ENCODE measurements at regions not wholly inside any gene's neighbourhood (a gene's known extent, or its start where the extent isn't known, plus 50 kb on each side); places are given as distances from the start of the nearest gene placed in this dataset.

GRCh38 chr4:173685165-173685830, 155.3 kb upstream of the HAND2 start:
- no peaks in the 10 kb centered on the region for H3K9me3 ChIP-seq (ENCODE audit: insufficient read depth in 2 of 2, low read depth in 1 of 2, low read length in 1 of 2)
- H3K18ac ChIP-seq (ENCODE audit: extremely low read depth, low read length) = no peak overlapping the region
- H3K56ac ChIP-seq (replicated peaks; ENCODE audit: insufficient read length, low read depth, low read length) = no peak overlapping the region
- H3K79me1 ChIP-seq (ENCODE audit: low read depth, low read length) = no peaks in the 10 kb centered on the region
- H2BK15ac ChIP-seq (ENCODE audit: low read length) = no peak overlapping the region
- no peak overlapping the region for H2BK12ac ChIP-seq (ENCODE audit: low read depth, low read length)
- H3K79me2 ChIP-seq (ENCODE audit: control insufficient read depth in 1 of 2, insufficient read depth in 2 of 2, low read length in 2 of 2) = no peaks in the 10 kb centered on the region
- H3K4ac ChIP-seq (replicated peaks; ENCODE audit: insufficient read length, low read depth, low read length) = no peak overlapping the region
- H2AFZ ChIP-seq (ENCODE audit: low read length) = no peak overlapping the region
- no peak overlapping the region for H3K9ac ChIP-seq (replicated peaks in 1 of 4; ENCODE audit: extremely low read depth in 1 of 4, low read depth in 3 of 4, low read length in 3 of 4)
- H2BK5ac ChIP-seq (ENCODE audit: low read depth, low read length) = no peak overlapping the region
- H3K36me3 ChIP-seq (ENCODE audit: control insufficient read depth in 2 of 4, insufficient read depth in 4 of 4, low read length in 3 of 4) = no peaks in the 10 kb centered on the region
- no peak overlapping the region for H4K8ac ChIP-seq (ENCODE audit: extremely low read depth, insufficient read depth, low read length)
- no peak overlapping the region for H3K23ac ChIP-seq (ENCODE audit: insufficient read length)
- ChIA-PET CTCF (ENCODE audit: partially characterized antibody) (interaction anchor here (0.9 to 1.5 kb wide), 3 partner anchors 9 to 435 kb away, joined by 3 to 4 read pairs (median 3); no protein-coding TSS in a partner anchor), POLR2A (ENCODE audit: partially characterized antibody) (no interaction called here)
- no peak overlapping the region for H4K91ac ChIP-seq (replicated peaks; ENCODE audit: insufficient read length, low read length)
- no peaks in the 10 kb centered on the region for H3K4me1 ChIP-seq (replicated peaks in 1 of 4; ENCODE audit: control insufficient read depth in 3 of 4, insufficient read depth in 4 of 4, low read length in 3 of 4)
- DNase-seq (ENCODE audit: low read depth in 1 of 2, low spot score in 2 of 2) (no peak), FAIRE-seq (no peak)
- H3K14ac ChIP-seq (ENCODE audit: insufficient read length) = no peak overlapping the region
- H2AK5ac ChIP-seq (ENCODE audit: low read depth, low read length) = no peak overlapping the region
- no peaks in the 10 kb centered on the region for H3K23me2 ChIP-seq (ENCODE audit: low read depth, low read length)
- 85% methylated on average over 9 of the region's 9 CpGs; no CpG with 5 or more reads in 1 of the 2 experiments for WGBS, 2 experiments (ENCODE audit: extremely low coverage in 1 of 2, insufficient coverage in 1 of 2, insufficient read length in 1 of 2, insufficient replicate concordance in 2 of 2, low coverage in 1 of 2, low lambda C conversion rate in 2 of 2, missing lambda C conversion rate in 1 of 2)
- no peak overlapping the region for H2BK120ac ChIP-seq (replicated peaks; ENCODE audit: low read depth, low read length)
- H3K27ac ChIP-seq (ENCODE audit: low read depth, low read length) = no peak overlapping the region
- no peak overlapping the region for H2BK20ac ChIP-seq (ENCODE audit: low read length)
- no peak overlapping the region for H4K5ac ChIP-seq (ENCODE audit: insufficient read length, low read depth, low read length)
- H3K27me3 ChIP-seq (replicated peaks in 1 of 4; ENCODE audit: control insufficient read depth in 3 of 4, extremely low read depth in 1 of 4, insufficient read depth in 3 of 4, low read length in 3 of 4) = no peaks in the 10 kb centered on the region
- no peak overlapping the region for H3K4me2 ChIP-seq (ENCODE audit: insufficient read depth in 1 of 2, low read depth in 2 of 2, low read length in 2 of 2)
- H3K4me3 ChIP-seq (ENCODE audit: extremely low read depth in 1 of 4, insufficient read depth in 2 of 4, low read depth in 3 of 4, low read length in 4 of 4) = no peak overlapping the region
- no peaks in the 10 kb centered on the region for H4K20me1 ChIP-seq (replicated peaks in 1 of 2; ENCODE audit: control insufficient read depth in 1 of 2, insufficient read depth in 2 of 2, low read length in 2 of 2)
- TF ChIP-seq SIN3A (conservative IDR thresholded peaks at IDR 0.05 in 1 of 2, IDR thresholded peaks at IDR 0.05 in 1 of 2; ENCODE audit: low read depth in 1 of 2, low read length in 2 of 2) (no peak), RBBP5 (IDR thresholded peaks at IDR 0.05; ENCODE audit: borderline replicate concordance, low read depth, low read length) (no peak), YY1 (IDR thresholded peaks at IDR 0.05; ENCODE audit: low read depth, low read length) (no peak), SIRT6 (IDR thresholded peaks at IDR 0.05; ENCODE audit: low read length) (no peak), KDM5A (IDR thresholded peaks at IDR 0.05; ENCODE audit: low read length) (no peak)
